BLaER1 treated with 17β-estradiol and CSF1 and Interleukin-3, amounts not matched to agents 10 nM and 100 nM (cell line): ENCODE measurements at regions not wholly inside any gene's neighbourhood (a gene's known extent, or its start where the extent isn't known, plus 50 kb on each side); places are given as distances from the start of the nearest gene placed in this dataset.

ENCODE experiments used
- H3K27ac ChIP-seq, 11 experiments: shearing (Covaris generic); formaldehyde crosslinking; 2 replicates each; pipeline ENCODE4 v1.8.1; 2022
- H3K27me3 ChIP-seq, 11 experiments: shearing (Covaris generic); formaldehyde crosslinking; 2 replicates each; pipeline ENCODE4 v1.8.1; 2022
- H3K36me3 ChIP-seq, 11 experiments: shearing (Covaris generic); formaldehyde crosslinking; 2 replicates each; pipeline ENCODE4 v1.8.1; 2022
- H3K4me1 ChIP-seq, 10 experiments: shearing (Covaris generic); formaldehyde crosslinking; 2 replicates each; pipeline ENCODE4 v1.8.1; 2022
- H3K4me2 ChIP-seq, 11 experiments: shearing (Covaris generic); formaldehyde crosslinking; 2 replicates each; pipeline ENCODE4 v1.8.1; 2022
- H3K4me3 ChIP-seq, 10 experiments: shearing (Covaris generic); formaldehyde crosslinking; 2 replicates each; pipeline ENCODE4 v1.8.1; 2022
- H3K9ac ChIP-seq, 11 experiments: shearing (Covaris generic); formaldehyde crosslinking; 2 replicates each; pipeline ENCODE4 v1.8.1; 2022
- H3K9me3 ChIP-seq, 11 experiments: shearing (Covaris generic); formaldehyde crosslinking; replicated peaks in 1 of 11; 2 replicates each; pipeline ENCODE4 v1.8.1; 2022
- H4K20me1 ChIP-seq, 11 experiments: shearing (Covaris generic); formaldehyde crosslinking; 2 replicates each; pipeline ENCODE4 v1.8.1; 2022
- Cebpa-rat ChIP-seq, 11 experiments: shearing (Covaris generic); IDR thresholded peaks; 2 replicates each; pipeline ENCODE4 v1.8.1; 2022

- H3K4me2 ChIP-seq, result peak overlapping the region in 3 of 11 experiments; percentile 4 to 19 (median 16); a peak in 2 of 22 replicates
- no peak for TF ChIP-seq Cebpa-rat (IDR thresholded peaks at IDR 0.05)
These were observed 131.0 kb downstream of the PDGFRA start for GRCh38 chr4:54359919-54360650.

GRCh38 chr4:54363037-54363436 is 133.9 kb downstream of the PDGFRA start:
- no peaks in the 10 kb centered on the region for H3K9me3 ChIP-seq
- no peak overlapping the region for H3K4me3 ChIP-seq
- no peaks in the 10 kb centered on the region for H3K27me3 ChIP-seq
- H4K20me1 ChIP-seq, result no peaks in the 10 kb centered on the region
- H3K9ac ChIP-seq, result no peak overlapping the region
- TF ChIP-seq Cebpa-rat (IDR thresholded peaks at IDR 0.05), result no peak
- H3K36me3 ChIP-seq, result no peaks in the 10 kb centered on the region
- no peak overlapping the region for H3K27ac ChIP-seq
- H3K4me1 ChIP-seq, result peaks cover 0 to 7% (median 0%) of the 10 kb centered on the region in 10 experiments; a peak in 2 of 20 replicates
- H3K4me2 ChIP-seq, result no peak overlapping the region

More at GRCh38 chr4:54359919-54360650, 131.0 kb downstream of the PDGFRA start:
- H3K9ac ChIP-seq, result no peak overlapping the region
- no peak overlapping the region for H3K27ac ChIP-seq
- no peaks in the 10 kb centered on the region for H3K9me3 ChIP-seq
- H3K36me3 ChIP-seq, result no peaks in the 10 kb centered on the region
- no peaks in the 10 kb centered on the region for H4K20me1 ChIP-seq
- no peaks in the 10 kb centered on the region for H3K27me3 ChIP-seq
- H3K4me3 ChIP-seq, result no peak overlapping the region
- peaks cover 0 to 7% (median 0%) of the 10 kb centered on the region in 10 experiments; a peak in 2 of 20 replicates for H3K4me1 ChIP-seq

GRCh38 chr4:54365691-54366090 is 136.6 kb downstream of the PDGFRA start:
- no peak overlapping the region for H3K9ac ChIP-seq
- no peaks in the 10 kb centered on the region for H3K36me3 ChIP-seq
- no peak overlapping the region for H3K4me2 ChIP-seq
- H3K4me1 ChIP-seq, result no peaks in the 10 kb centered on the region
- no peak overlapping the region for H3K4me3 ChIP-seq
- no peaks in the 10 kb centered on the region for H3K9me3 ChIP-seq
- no peaks in the 10 kb centered on the region for H3K27me3 ChIP-seq
- TF ChIP-seq Cebpa-rat (IDR thresholded peaks at IDR 0.05), result no peak
- H4K20me1 ChIP-seq, result no peaks in the 10 kb centered on the region
- H3K27ac ChIP-seq, result no peak overlapping the region

GRCh38 chr4:54367059-54367458 is 138.0 kb downstream of the PDGFRA start:
- Histone ChIP-seq H3K9ac (no peak overlapping the region), H3K9me3 (no peaks in the 10 kb centered on the region), H4K20me1 (no peaks in the 10 kb centered on the region), H3K4me1 (no peaks in the 10 kb centered on the region), H3K4me3 (no peak overlapping the region), H3K4me2 (no peak overlapping the region), H3K27me3 (no peaks in the 10 kb centered on the region), H3K36me3 (no peaks in the 10 kb centered on the region), H3K27ac (no peak overlapping the region)
- TF ChIP-seq Cebpa-rat (IDR thresholded peaks at IDR 0.05), result no peak

- no peaks in the 10 kb centered on the region for H3K27me3 ChIP-seq
- H4K20me1 ChIP-seq, result no peaks in the 10 kb centered on the region
- no peaks in the 10 kb centered on the region for H3K9me3 ChIP-seq
- no peak overlapping the region for H3K27ac ChIP-seq
- H3K36me3 ChIP-seq, result no peaks in the 10 kb centered on the region
- H3K4me3 ChIP-seq, result no peak overlapping the region
- no peak overlapping the region for H3K4me2 ChIP-seq
- no peak for TF ChIP-seq Cebpa-rat (IDR thresholded peaks at IDR 0.05)
- no peaks in the 10 kb centered on the region for H3K4me1 ChIP-seq
- no peak overlapping the region for H3K9ac ChIP-seq
These were observed 139.5 kb downstream of the PDGFRA start for GRCh38 chr4:54368281-54369265.

GRCh38 chr4:54371173-54371572 is 142.1 kb downstream of the PDGFRA start:
- TF ChIP-seq Cebpa-rat (IDR thresholded peaks at IDR 0.05), result no peak
- Histone ChIP-seq H3K9me3 (no peaks in the 10 kb centered on the region), H3K4me3 (no peak overlapping the region), H3K4me1 (no peaks in the 10 kb centered on the region), H3K9ac (no peak overlapping the region), H3K4me2 (no peak overlapping the region), H4K20me1 (no peaks in the 10 kb centered on the region), H3K27ac (no peak overlapping the region), H3K36me3 (no peaks in the 10 kb centered on the region), H3K27me3 (no peaks in the 10 kb centered on the region)

- Histone ChIP-seq H3K36me3 (no peaks in the 10 kb centered on the region), H3K9ac (no peak overlapping the region), H3K4me1 (no peaks in the 10 kb centered on the region), H3K27ac (no peak overlapping the region), H4K20me1 (no peaks in the 10 kb centered on the region), H3K4me2 (no peak overlapping the region), H3K4me3 (no peak overlapping the region), H3K9me3 (no peaks in the 10 kb centered on the region), H3K27me3 (no peaks in the 10 kb centered on the region)
- no peak for TF ChIP-seq Cebpa-rat (IDR thresholded peaks at IDR 0.05)
These were observed 143.9 kb downstream of the PDGFRA start for GRCh38 chr4:54372951-54373350.

- H3K4me3 ChIP-seq, result no peak overlapping the region
- H3K4me2 ChIP-seq, result no peak overlapping the region
- no peaks in the 10 kb centered on the region for H3K27me3 ChIP-seq
- H3K27ac ChIP-seq, result no peak overlapping the region
- H3K4me1 ChIP-seq, result no peaks in the 10 kb centered on the region
- no peak overlapping the region for H3K9ac ChIP-seq
- no peaks in the 10 kb centered on the region for H3K9me3 ChIP-seq
- no peak for TF ChIP-seq Cebpa-rat (IDR thresholded peaks at IDR 0.05)
- H3K36me3 ChIP-seq, result no peaks in the 10 kb centered on the region
- no peaks in the 10 kb centered on the region for H4K20me1 ChIP-seq
These were observed 144.7 kb downstream of the PDGFRA start for GRCh38 chr4:54373718-54374210.

- no peaks in the 10 kb centered on the region for H4K20me1 ChIP-seq
- H3K27ac ChIP-seq, result no peak overlapping the region
- no peaks in the 10 kb centered on the region for H3K4me1 ChIP-seq
These were observed 149.4 kb downstream of the PDGFRA start for GRCh38 chr4:54378461-54378860.

More at GRCh38 chr4:54378461-54378860, 149.4 kb downstream of the PDGFRA start:
- Histone ChIP-seq H3K9ac (no peak overlapping the region), H3K27me3 (no peaks in the 10 kb centered on the region), H3K4me2 (no peak overlapping the region), H3K4me3 (no peak overlapping the region), H3K9me3 (no peaks in the 10 kb centered on the region), H3K36me3 (no peaks in the 10 kb centered on the region)
- no peak for TF ChIP-seq Cebpa-rat (IDR thresholded peaks at IDR 0.05)
